ENCODE measurements at regions not wholly inside any gene's neighbourhood (a gene's known extent, or its start where the extent isn't known, plus 50 kb on each side); places are given as distances from the start of the nearest gene placed in this dataset.

GRCh38 chr4:23956601-23957364 is 66.9 kb upstream of the PPARGC1A start:
- H3K27me3 Mint-ChIP-seq: no peaks in the 10 kb centered on the region
- ChIA-PET POLR2A (interaction anchor here (0.7 kb wide), 1 partner anchor 1996 kb away, joined by 3 read pairs; no protein-coding TSS in a partner anchor), CTCF (interaction anchor here (0.8 to 1.1 kb wide), 2 partner anchors 17 to 39 kb away, joined by 3 read pairs; no protein-coding TSS in a partner anchor)
- intact Hi-C loops (cut with micrococcal nuclease): no loop called here
- no peaks in the 10 kb centered on the region for H3K36me3 Mint-ChIP-seq (ENCODE audit: low read depth)
- ATAC-seq: no peak
- TF ChIP-seq CTCF (IDR thresholded peaks at IDR 0.05): no peak
- H3K4me1 Mint-ChIP-seq (ENCODE audit: low read depth): no peaks in the 10 kb centered on the region
- H3K4me3 Mint-ChIP-seq: no peak overlapping the region
- no peaks in the 10 kb centered on the region for H3K9me3 Mint-ChIP-seq
- no peak overlapping the region for H3K27ac Mint-ChIP-seq
- DNase-seq: no peak

GRCh38 chr4:23952258-23952657 is 62.4 kb upstream of the PPARGC1A start:
- intact Hi-C loops (cut with micrococcal nuclease): no loop called here
- no peak for ATAC-seq

GRCh38 chr4:23947826-23948225 is 58.0 kb upstream of the PPARGC1A start:
- ChIA-PET POLR2A (no interaction called here), CTCF (no interaction called here)

More at GRCh38 chr4:23952258-23952657, 62.4 kb upstream of the PPARGC1A start:
- H3K9me3 Mint-ChIP-seq: no peaks in the 10 kb centered on the region
- no peaks in the 10 kb centered on the region for H3K27me3 Mint-ChIP-seq
- H3K4me3 Mint-ChIP-seq: no peak overlapping the region
- no peaks in the 10 kb centered on the region for H3K4me1 Mint-ChIP-seq (ENCODE audit: low read depth)
- H3K36me3 Mint-ChIP-seq (ENCODE audit: low read depth): no peaks in the 10 kb centered on the region
- ChIA-PET CTCF (no interaction called here), POLR2A (no interaction called here)
- TF ChIP-seq CTCF (IDR thresholded peaks at IDR 0.05): no peak
- no peak overlapping the region for H3K27ac Mint-ChIP-seq
- no peak for DNase-seq

GRCh38 chr4:23946299-23946698 is 56.5 kb upstream of the PPARGC1A start:
- no peak for DNase-seq
- intact Hi-C loops (cut with micrococcal nuclease): no loop called here
- no peak overlapping the region for H3K27ac Mint-ChIP-seq

More at GRCh38 chr4:23947826-23948225, 58.0 kb upstream of the PPARGC1A start:
- Mint-ChIP-seq H3K4me3 (no peak overlapping the region), H3K36me3 (ENCODE audit: low read depth) (no peaks in the 10 kb centered on the region), H3K9me3 (no peaks in the 10 kb centered on the region), H3K27ac (no peak overlapping the region), H3K4me1 (ENCODE audit: low read depth) (no peaks in the 10 kb centered on the region), H3K27me3 (no peaks in the 10 kb centered on the region)
- TF ChIP-seq CTCF (IDR thresholded peaks at IDR 0.05): no peak
- intact Hi-C loops (cut with micrococcal nuclease): no loop called here
- DNase-seq (no peak), ATAC-seq (no peak)

More at GRCh38 chr4:23946299-23946698, 56.5 kb upstream of the PPARGC1A start:
- peaks cover 1% of the 10 kb centered on the region for H3K27me3 Mint-ChIP-seq
- no peak for TF ChIP-seq CTCF (IDR thresholded peaks at IDR 0.05)
- CTCF ChIA-PET: no interaction called here
- H3K36me3 Mint-ChIP-seq (ENCODE audit: low read depth): no peaks in the 10 kb centered on the region
- POLR2A ChIA-PET: no interaction called here
- no peak overlapping the region for H3K4me3 Mint-ChIP-seq
- no peak for ATAC-seq
- no peaks in the 10 kb centered on the region for H3K4me1 Mint-ChIP-seq (ENCODE audit: low read depth)
- H3K9me3 Mint-ChIP-seq: no peaks in the 10 kb centered on the region
